Endothelial cell of umbilical vein (primary cell): ENCODE measurements at regions not wholly inside any gene's neighbourhood (a gene's known extent, or its start where the extent isn't known, plus 50 kb on each side); places are given as distances from the start of the nearest gene placed in this dataset.

Experiments
- BruUV-seq: library from RNA; stranded (reverse); fragments of 400-500 nt; replicated peaks from 2 replicates; lab custom pipeline; 2021; lab: Mats Ljungman, UMichigan
- CTCF ChIA-PET: fragments of 300-600, 350-600 bp; sonication (Branson Sonifier 250); formaldehyde crosslinking; loops from one replicate; lab custom pipeline; 2021; ENCODE audit warnings: antibody characterized with exemption, inconsistent platforms; lab: Charles Lee
- POLR2A ChIA-PET: fragments of 300-600, 350-600 bp; sonication (Branson Sonifier 250); formaldehyde crosslinking; loops from one replicate; lab custom pipeline; 2021; ENCODE audit warnings: antibody characterized with exemption, inconsistent platforms; lab: Charles Lee
- DNase-seq: peaks from one replicate; pipeline ENCODE4 v3.0.0-alpha.2; 2011; ENCODE audit warnings: low read depth, low spot score
- FAIRE-seq: peaks from 2 replicates; lab custom pipeline; 2011; peaks lifted over from hg19 to GRCh38; lab: Jason Lieb, UNC
- H2AFZ ChIP-seq: 2 replicates; pipeline ENCODE4 v1.6.0; 2012; ENCODE audit warnings: low read depth, low read length, control low read depth, inconsistent platforms
- H3K27ac ChIP-seq: 2 replicates; pipeline ENCODE4 v1.5.1; 2011; ENCODE audit warnings: low read depth, mild to moderate bottlenecking, control low read depth, low read length, moderate library complexity; ENCODE audit not compliant: insufficient read depth
- H3K27me3 ChIP-seq, 2 experiments: 2 replicates each; pipeline versions ENCODE4 v1.6.0 to v1.6.1; 2011; ENCODE audit warnings: low read length in 2 of 2, mixed read lengths in 1 of 2; ENCODE audit not compliant: control insufficient read depth in 2 of 2, insufficient read depth in 2 of 2
- H3K36me3 ChIP-seq, 2 experiments: 2 replicates in 1 of 2; 3 replicates in 1 of 2; pipeline ENCODE4 v1.5.1; 2011; ENCODE audit warnings: low read length in 2 of 2, mild to moderate bottlenecking in 1 of 2, moderate library complexity in 1 of 2; ENCODE audit not compliant: control insufficient read depth in 2 of 2, insufficient read depth in 2 of 2; ENCODE audit errors: extremely low read depth in 1 of 2
- H3K4me1 ChIP-seq: 3 replicates; pipeline ENCODE4 v1.5.1; 2011; ENCODE audit warnings: mild to moderate bottlenecking, low read length; ENCODE audit not compliant: control insufficient read depth, insufficient read depth; ENCODE audit errors: extremely low read depth
- H3K4me2 ChIP-seq: 2 replicates; pipeline ENCODE4 v1.6.1; 2011; ENCODE audit warnings: low read length, control low read depth, mixed read lengths; ENCODE audit not compliant: insufficient read depth
- H3K4me3 ChIP-seq, 3 experiments: fragments of 200-600 bp in 1 of 3; sonication (generic), shearing (Covaris generic) in 1 of 3; replicated peaks in 1 of 3; 2 replicates each; pipeline ENCODE4 v1.5.1; 2011 to 2016; ENCODE audit warnings: control low read depth in 3 of 3, low read length in 3 of 3, mild to moderate bottlenecking in 2 of 3, inconsistent platforms in 1 of 3, low read depth in 1 of 3, moderate library complexity in 1 of 3; ENCODE audit not compliant: insufficient read depth in 1 of 3
- H3K79me2 ChIP-seq: 2 replicates; pipeline ENCODE4 v1.6.0; 2012; ENCODE audit warnings: low read length, inconsistent platforms; ENCODE audit not compliant: control insufficient read depth, insufficient read depth
- H3K9ac ChIP-seq: replicated peaks from 2 replicates; pipeline ENCODE3; 2011; ENCODE audit warnings: low read length, control low read depth; ENCODE audit not compliant: insufficient read depth; ENCODE audit errors: extremely low read depth
- H3K9me1 ChIP-seq: replicated peaks from 3 replicates; pipeline ENCODE4 v1.6.0; 2011; ENCODE audit warnings: mild to moderate bottlenecking, low read length; ENCODE audit not compliant: control insufficient read depth, insufficient read depth; ENCODE audit errors: extremely low read depth
- H3K9me3 ChIP-seq: replicated peaks from 2 replicates; pipeline ENCODE4 v1.5.1; 2012; ENCODE audit warnings: low read length, inconsistent platforms; ENCODE audit not compliant: control insufficient read depth, insufficient read depth
- H4K20me1 ChIP-seq: replicated peaks from 2 replicates; pipeline ENCODE3; 2011; ENCODE audit warnings: mild to moderate bottlenecking, low read length; ENCODE audit not compliant: control insufficient read depth, insufficient read depth; ENCODE audit errors: extremely low read depth
- CTCF ChIP-seq, 2 donors: IDR thresholded peaks; 1 replicate in 1 of 2; 2 replicates in 1 of 2; pipeline ENCODE4 v1.5.1; 2011; ENCODE audit warnings: low read length in 2 of 2, mild to moderate bottlenecking in 2 of 2, moderate library complexity in 2 of 2, control low read depth in 1 of 2, inconsistent platforms in 1 of 2, low read depth in 1 of 2; ENCODE audit not compliant: insufficient read depth in 1 of 2; ENCODE audit errors: extremely low read depth in 1 of 2
- EZH2 ChIP-seq: IDR thresholded peaks from 2 replicates; pipeline ENCODE4 v1.6.1; 2012; ENCODE audit warnings: borderline replicate concordance, low read depth, mild to moderate bottlenecking, moderate library complexity, low read length, inconsistent platforms; ENCODE audit not compliant: severe bottlenecking
- FOS ChIP-seq: IDR thresholded peaks from 2 replicates; pipeline ENCODE4 v1.6.1; 2011; ENCODE audit warnings: mild to moderate bottlenecking, low read length, moderate library complexity, borderline replicate concordance; ENCODE audit not compliant: insufficient read depth
- GATA2 ChIP-seq: IDR thresholded peaks from 2 replicates; pipeline ENCODE4 v1.7.0; 2011; ENCODE audit warnings: low read depth, mild to moderate bottlenecking, moderate library complexity, mixed read lengths, low read length; ENCODE audit not compliant: insufficient read length, insufficient read depth
- JUN ChIP-seq: IDR thresholded peaks from 2 replicates; pipeline ENCODE4 v1.6.1; 2011; ENCODE audit warnings: borderline replicate concordance, low read depth; ENCODE audit not compliant: insufficient read length, insufficient read depth
- MAX ChIP-seq: IDR thresholded peaks from 2 replicates; pipeline ENCODE4 v1.6.1; 2011; ENCODE audit not compliant: insufficient read depth, insufficient read length
- MYC ChIP-seq: IDR thresholded peaks from one replicate; pipeline ENCODE4 v1.6.1; 2011; ENCODE audit warnings: mild to moderate bottlenecking, low read depth, low read length
- POLR2A ChIP-seq: IDR thresholded peaks from 2 replicates; pipeline ENCODE4 v1.6.1; 2012; ENCODE audit warnings: low read depth, mild to moderate bottlenecking, control low read depth, low read length
- POLR2AphosphoS5 ChIP-seq: IDR thresholded peaks from 2 replicates; pipeline ENCODE4 v1.6.1; 2012; ENCODE audit warnings: low read depth, mild to moderate bottlenecking, control low read depth, low read length, moderate library complexity; ENCODE audit not compliant: insufficient read depth
- dilution Hi-C: fragments of 300-500 bp; cut with MboI; formaldehyde crosslinking; loops from one replicate; pipeline ENCODE4 v1.15.0; 2019; ENCODE audit warnings: low sequenced_read_pairs; ENCODE audit not compliant: extremely low pct_ligation_motif_present
- intact Hi-C: fragments of 100-400 bp; cut with micrococcal nuclease; formaldehyde crosslinking; loops from one replicate; pipeline ENCODE4 v1.10.0; 2022

- CTCF ChIA-PET = no interaction called here
- no peak overlapping the region for H3K4me2 ChIP-seq
- intact Hi-C loops = no loop called here
Measured at GRCh38 chr1:181313466-181313865, 169.9 kb upstream of the CACNA1E start.

More at GRCh38 chr1:181313466-181313865, 169.9 kb upstream of the CACNA1E start:
- BruUV-seq = no TSS peak
- H3K79me2 ChIP-seq = no peaks in the 10 kb centered on the region
- TF ChIP-seq MYC = no peak
- TF ChIP-seq EZH2 = no peak
- TF ChIP-seq POLR2A = no peak
- TF ChIP-seq FOS = no peak
- no peak for TF ChIP-seq GATA2
- TF ChIP-seq JUN = no peak
- no peak for TF ChIP-seq MAX
- TF ChIP-seq POLR2AphosphoS5 = no peak
- no peak for TF ChIP-seq CTCF (IDR thresholded peaks at IDR 0.05; ENCODE audit: extremely low read depth in 1 of 2, insufficient read depth in 1 of 2, low read depth in 1 of 2, low read length in 2 of 2)
- H3K9me3 ChIP-seq = no peaks in the 10 kb centered on the region
- no peaks in the 10 kb centered on the region for H3K9me1 ChIP-seq
- no peak overlapping the region for H3K27ac ChIP-seq
- peaks cover 20 to 22% of the 10 kb centered on the region in 2 experiments for H3K27me3 ChIP-seq
- DNase-seq (no peak), FAIRE-seq (no peak)
- no peak overlapping the region for H3K9ac ChIP-seq
- H2AFZ ChIP-seq = no peak overlapping the region
- POLR2A ChIA-PET = no interaction called here
- H4K20me1 ChIP-seq = no peaks in the 10 kb centered on the region
- no peak overlapping the region for H3K4me3 ChIP-seq
- H3K36me3 ChIP-seq = no peaks in the 10 kb centered on the region
- H3K4me1 ChIP-seq = no peaks in the 10 kb centered on the region
- dilution Hi-C loops = loop anchor here (25.0 kb wide), 1 partner anchor 99 kb away; no protein-coding TSS in a partner anchor
